H1 (cell line): ENCODE measurements at regions not wholly inside any gene's neighbourhood (a gene's known extent, or its start where the extent isn't known, plus 50 kb on each side); places are given as distances from the start of the nearest gene placed in this dataset.

ENCODE experiments used
- CTCF ChIA-PET: fragments of 300-600 bp; sonication (Branson Sonifier 250); formaldehyde crosslinking; loops from one replicate; lab custom pipeline; 2021; ENCODE audit not compliant: partially characterized antibody; lab: Charles Lee
- POLR2A ChIA-PET: fragments of 300-600 bp; sonication (Branson Sonifier 250); formaldehyde crosslinking; loops from one replicate; lab custom pipeline; 2021; ENCODE audit warnings: inconsistent platforms; ENCODE audit not compliant: partially characterized antibody; lab: Charles Lee
- DNase-seq, 2 experiments: peaks; one replicate each; pipeline versions ENCODE4 v3.0.0 to v3.0.0-alpha.2; 2010 to 2022; ENCODE audit warnings: low spot score in 2 of 2, low read depth in 1 of 2, mixed read lengths in 1 of 2
- FAIRE-seq: peaks from 2 replicates; lab custom pipeline; 2011; peaks lifted over from hg19 to GRCh38; lab: Jason Lieb, UNC
- H2AFZ ChIP-seq: 2 replicates; pipeline ENCODE4 v1.8.1; 2012; ENCODE audit warnings: low read length, inconsistent platforms
- H2AK5ac ChIP-seq: 2 replicates; pipeline ENCODE4 v1.6.1; 2013; ENCODE audit warnings: low read depth, low read length
- H2BK120ac ChIP-seq: replicated peaks from 2 replicates; pipeline ENCODE3; 2013; ENCODE audit warnings: low read depth, low read length, inconsistent platforms
- H2BK12ac ChIP-seq: 2 replicates; pipeline ENCODE4 v1.6.1; 2013; ENCODE audit warnings: low read depth, low read length
- H2BK15ac ChIP-seq: 2 replicates; pipeline ENCODE4 v1.6.1; 2013; ENCODE audit warnings: low read length
- H2BK20ac ChIP-seq: 2 replicates; pipeline ENCODE4 v1.6.1; 2013; ENCODE audit warnings: low read length
- H2BK5ac ChIP-seq: 2 replicates; pipeline ENCODE4 v1.6.1; 2013; ENCODE audit warnings: low read depth, low read length
- H3K14ac ChIP-seq: 2 replicates; pipeline ENCODE4 v1.6.1; 2013; ENCODE audit warnings: inconsistent platforms; ENCODE audit not compliant: insufficient read length
- H3K18ac ChIP-seq: 2 replicates; pipeline ENCODE4 v1.6.1; 2013; ENCODE audit warnings: low read length; ENCODE audit errors: extremely low read depth
- H3K23ac ChIP-seq: 2 replicates; pipeline ENCODE4 v1.6.1; 2013; ENCODE audit warnings: inconsistent platforms; ENCODE audit not compliant: insufficient read length
- H3K23me2 ChIP-seq: 2 replicates; pipeline ENCODE4 v1.6.1; 2013; ENCODE audit warnings: low read depth, low read length
- H3K27ac ChIP-seq: 2 replicates; pipeline ENCODE4 v1.6.1; 2011; ENCODE audit warnings: low read depth, low read length, inconsistent platforms
- H3K27me3 ChIP-seq, 4 experiments: replicated peaks in 1 of 4; 1 replicate in 1 of 4; 2 replicates in 3 of 4; pipeline versions ENCODE4 v1.6.1 to v1.8.1; 2011 to 2013; ENCODE audit warnings: low read length in 3 of 4, mild to moderate bottlenecking in 3 of 4, inconsistent platforms in 2 of 4, mixed read lengths in 2 of 4, moderate library complexity in 1 of 4; ENCODE audit not compliant: control insufficient read depth in 3 of 4, insufficient read depth in 3 of 4; ENCODE audit errors: extremely low read depth in 1 of 4
- H3K36me3 ChIP-seq, 4 experiments: 2 replicates each; pipeline versions ENCODE4 v1.6.1 to v1.8.1; 2011 to 2013; ENCODE audit warnings: mild to moderate bottlenecking in 4 of 4, low read length in 3 of 4, moderate library complexity in 2 of 4, control low read depth in 1 of 4, inconsistent platforms in 1 of 4; ENCODE audit not compliant: insufficient read depth in 4 of 4, control insufficient read depth in 2 of 4
- H3K4ac ChIP-seq: replicated peaks from 2 replicates; pipeline ENCODE3; 2013; ENCODE audit warnings: low read length, low read depth, mixed read lengths, inconsistent platforms; ENCODE audit not compliant: insufficient read length
- H3K4me1 ChIP-seq, 4 experiments: replicated peaks in 1 of 4; 1 replicate in 1 of 4; 2 replicates in 3 of 4; pipeline versions ENCODE4 v1.6.1 to v1.8.1; 2011 to 2013; ENCODE audit warnings: low read length in 3 of 4, inconsistent platforms in 2 of 4, mixed read lengths in 1 of 4; ENCODE audit not compliant: insufficient read depth in 4 of 4, control insufficient read depth in 3 of 4
- H3K4me2 ChIP-seq, 2 experiments: 2 replicates each; pipeline versions ENCODE4 v1.6.1 to v1.8.1; 2011 to 2013; ENCODE audit warnings: low read depth in 2 of 2, low read length in 2 of 2, control low read depth in 1 of 2, inconsistent platforms in 1 of 2, mild to moderate bottlenecking in 1 of 2; ENCODE audit not compliant: insufficient read depth in 1 of 2
- H3K4me3 ChIP-seq, 4 experiments: fragments of 200-600, 300-600 bp in 1 of 4; sonication (generic), shearing (Covaris generic), sonication (Bioruptor Twin) in 1 of 4; 2 replicates each; pipeline versions ENCODE4 v1.5.1 to v1.8.1; 2011 to 2016; ENCODE audit warnings: low read length in 4 of 4, low read depth in 3 of 4, control low read depth in 2 of 4, inconsistent platforms in 2 of 4, mild to moderate bottlenecking in 2 of 4, mixed read lengths in 1 of 4, moderate library complexity in 1 of 4; ENCODE audit not compliant: insufficient read depth in 2 of 4; ENCODE audit errors: extremely low read depth in 1 of 4
- H3K56ac ChIP-seq: replicated peaks from 2 replicates; pipeline ENCODE3; 2013; ENCODE audit warnings: low read depth, mild to moderate bottlenecking, mixed read lengths, low read length, inconsistent platforms; ENCODE audit not compliant: insufficient read length
- H3K79me1 ChIP-seq: 2 replicates; pipeline ENCODE4 v1.6.1; 2013; ENCODE audit warnings: low read depth, low read length, control low read depth
- H3K79me2 ChIP-seq, 2 experiments: 2 replicates each; pipeline versions ENCODE4 v1.6.1 to v1.8.1; 2012 to 2013; ENCODE audit warnings: low read length in 2 of 2, mild to moderate bottlenecking in 2 of 2, inconsistent platforms in 1 of 2; ENCODE audit not compliant: insufficient read depth in 2 of 2, control insufficient read depth in 1 of 2
- H3K9ac ChIP-seq, 4 experiments: replicated peaks in 1 of 4; 1 replicate in 1 of 4; 2 replicates in 3 of 4; pipeline versions ENCODE4 v1.6.1 to v1.8.1; 2011 to 2013; ENCODE audit warnings: low read depth in 3 of 4, low read length in 3 of 4, control low read depth in 2 of 4, mild to moderate bottlenecking in 2 of 4, moderate library complexity in 2 of 4, inconsistent platforms in 1 of 4; ENCODE audit errors: extremely low read depth in 1 of 4
- H3K9me3 ChIP-seq, 2 experiments: 2 replicates each; pipeline versions ENCODE4 v1.6.1 to v1.8.1; 2012 to 2013; ENCODE audit warnings: mild to moderate bottlenecking in 2 of 2, moderate library complexity in 2 of 2, control low read depth in 1 of 2, inconsistent platforms in 1 of 2, low read depth in 1 of 2, low read length in 1 of 2, mixed read lengths in 1 of 2; ENCODE audit not compliant: insufficient read depth in 2 of 2
- H4K20me1 ChIP-seq, 2 experiments: replicated peaks in 1 of 2; 2 replicates each; pipeline versions ENCODE3 to v1.8.1; 2011 to 2013; ENCODE audit warnings: inconsistent platforms in 2 of 2, low read length in 2 of 2, mild to moderate bottlenecking in 1 of 2; ENCODE audit not compliant: insufficient read depth in 2 of 2, control insufficient read depth in 1 of 2
- H4K5ac ChIP-seq: 2 replicates; pipeline ENCODE4 v1.6.1; 2013; ENCODE audit warnings: low read length, low read depth, mixed read lengths, inconsistent platforms; ENCODE audit not compliant: insufficient read length
- H4K8ac ChIP-seq: 2 replicates; pipeline ENCODE4 v1.8.0; 2013; ENCODE audit warnings: mild to moderate bottlenecking, moderate library complexity, low read length, inconsistent platforms; ENCODE audit not compliant: insufficient read depth; ENCODE audit errors: extremely low read depth
- H4K91ac ChIP-seq: replicated peaks from 2 replicates; pipeline ENCODE3; 2013; ENCODE audit warnings: low read length, mixed read lengths, inconsistent platforms; ENCODE audit not compliant: insufficient read length
- KDM5A ChIP-seq: fragments of 200-600 bp; IDR thresholded peaks from 2 replicates; pipeline ENCODE4 v1.7.1; 2012; ENCODE audit warnings: mild to moderate bottlenecking, low read length, inconsistent platforms, mixed read lengths
- RFX5 ChIP-seq: IDR thresholded peaks from 2 replicates; pipeline ENCODE4 v1.6.1; 2011; ENCODE audit warnings: low read depth, low read length, improper control_type of control experiment, borderline replicate concordance
- RXRA ChIP-seq: IDR thresholded peaks from 2 replicates; pipeline ENCODE4 v1.6.1; 2011; ENCODE audit warnings: low read depth, mild to moderate bottlenecking, low read length, moderate library complexity; ENCODE audit not compliant: insufficient read depth
- WGBS, 2 experiments: shearing (Covaris generic) in 1 of 2; methylation state at CpG; one replicate each; pipeline versions ENCODE4 v1.1.6 to v1.1.7; 2013 to 2015; ENCODE audit warnings: low lambda C conversion rate in 2 of 2, mixed read lengths in 2 of 2, inconsistent platforms in 1 of 2, low coverage in 1 of 2, missing lambda C conversion rate in 1 of 2; ENCODE audit not compliant: insufficient replicate concordance in 2 of 2, insufficient coverage in 1 of 2, insufficient read length in 1 of 2; ENCODE audit errors: extremely low coverage in 1 of 2, missing lambda C conversion rate in 1 of 2; 5-methylcytosine and 5-hydroxymethylcytosine counted together

DNA sequence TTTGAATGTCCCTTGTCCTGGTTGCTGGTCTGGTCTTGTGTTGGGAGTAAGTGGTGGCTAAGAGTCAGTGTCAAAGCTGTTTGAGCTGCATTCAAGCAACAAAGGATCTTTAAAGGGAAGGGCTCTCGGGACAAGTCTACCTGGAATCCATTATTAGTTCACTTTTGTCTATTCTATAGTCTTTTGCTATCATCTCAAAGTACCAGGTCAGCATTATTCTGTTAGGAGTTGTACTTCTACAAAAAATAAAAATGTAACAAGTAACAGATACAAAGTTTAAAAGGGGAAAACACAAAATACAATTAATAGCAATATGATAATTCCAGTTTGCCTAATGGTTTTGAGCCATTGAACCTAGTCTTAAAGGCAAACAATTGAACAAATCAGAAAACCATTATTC is 317.9 kb downstream of the ZNF516 start:
- Histone ChIP-seq H2BK5ac (no peak overlapping the region), H3K56ac (no peak overlapping the region), H3K9ac (no peak overlapping the region), H3K18ac (no peak overlapping the region), H2BK12ac (no peak overlapping the region), H2AK5ac (no peak overlapping the region), H3K9me3 (no peaks in the 10 kb centered on the region), H2BK20ac (no peak overlapping the region), H4K5ac (no peak overlapping the region), H3K23ac (no peak overlapping the region), H3K27me3 (no peaks in the 10 kb centered on the region), H3K27ac (no peak overlapping the region), H3K4me1 (no peaks in the 10 kb centered on the region), H3K4me2 (no peak overlapping the region), H2BK15ac (no peak overlapping the region), H3K79me1 (no peaks in the 10 kb centered on the region), H3K23me2 (no peaks in the 10 kb centered on the region), H4K20me1 (no peaks in the 10 kb centered on the region), H3K79me2 (no peaks in the 10 kb centered on the region), H2AFZ (no peak overlapping the region), H3K14ac (no peak overlapping the region), H3K4me3 (no peak overlapping the region), H4K91ac (no peak overlapping the region), H3K4ac (no peak overlapping the region), H4K8ac (no peak overlapping the region), H2BK120ac (no peak overlapping the region), H3K36me3 (no peaks in the 10 kb centered on the region)
- 100% methylated on average over 1 of the region's 1 CpG; no CpG with 5 or more reads in 1 of the 2 experiments for WGBS, 2 experiments
- DNase-seq (no peak), FAIRE-seq (no peak)
- ChIA-PET POLR2A (no interaction called here), CTCF (no interaction called here)
- TF ChIP-seq KDM5A (no peak), RXRA (no peak), RFX5 (no peak)
